PFSK-1 (cell line): ENCODE measurements at regions not wholly inside any gene's neighbourhood (a gene's known extent, or its start where the extent isn't known, plus 50 kb on each side); places are given as distances from the start of the nearest gene placed in this dataset.

Experiments used
- FOXP2 ChIP-seq: optimal IDR thresholded peaks from 2 replicates; pipeline ENCODE3; 2011; ENCODE audit warnings: borderline replicate concordance, control low read depth, inconsistent platforms; ENCODE audit not compliant: insufficient read depth; ENCODE audit errors: extremely low read length, extremely low read depth
- POLR2AphosphoS5 ChIP-seq: IDR thresholded peaks from 2 replicates; pipeline ENCODE4 v1.6.1; 2012; ENCODE audit warnings: low read depth, mild to moderate bottlenecking, control low read depth, low read length, moderate library complexity
- SIN3A ChIP-seq: IDR thresholded peaks from 2 replicates; pipeline ENCODE4 v1.6.1; 2012; ENCODE audit warnings: mild to moderate bottlenecking, low read length, moderate library complexity, borderline replicate concordance; ENCODE audit not compliant: insufficient read depth
- TAF1 ChIP-seq: IDR thresholded peaks from 2 replicates; pipeline ENCODE4 v1.6.1; 2012; ENCODE audit warnings: low read length, control low read depth, borderline replicate concordance; ENCODE audit not compliant: insufficient read depth
- TF ChIP-seq, protein P1 (sequence below), 2 experiments: IDR thresholded peaks; 2 replicates each; pipeline versions ENCODE4 v1.6.1 to v1.8.0; 2011 to 2012; ENCODE audit warnings: low read depth in 2 of 2, low read length in 2 of 2, control low read depth in 1 of 2, inconsistent platforms in 1 of 2, mild to moderate bottlenecking in 1 of 2, moderate library complexity in 1 of 2; ENCODE audit not compliant: insufficient read depth in 1 of 2

DNA sequence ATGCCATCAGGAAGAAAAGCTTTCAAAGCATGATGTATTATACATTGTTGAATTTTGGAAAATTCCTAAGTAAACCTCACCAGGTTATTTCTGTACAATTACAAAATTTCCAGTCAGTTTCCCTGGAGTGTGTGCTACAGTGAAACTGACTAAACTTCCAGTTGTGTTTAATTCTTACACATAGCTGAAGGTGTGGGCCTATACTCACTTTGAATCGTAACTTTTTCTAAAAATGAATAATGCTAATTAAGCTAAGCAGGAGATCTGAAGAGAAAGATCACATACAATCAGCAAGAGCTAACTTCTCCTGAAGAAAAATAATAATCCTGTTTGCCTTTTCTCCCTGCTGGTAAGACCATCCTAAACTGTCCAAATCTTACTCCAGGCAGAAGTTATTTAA lies 537.2 kb upstream of the PBX1 start:
- no peak for TF ChIP-seq POLR2AphosphoS5
- TF ChIP-seq, protein P1, sequence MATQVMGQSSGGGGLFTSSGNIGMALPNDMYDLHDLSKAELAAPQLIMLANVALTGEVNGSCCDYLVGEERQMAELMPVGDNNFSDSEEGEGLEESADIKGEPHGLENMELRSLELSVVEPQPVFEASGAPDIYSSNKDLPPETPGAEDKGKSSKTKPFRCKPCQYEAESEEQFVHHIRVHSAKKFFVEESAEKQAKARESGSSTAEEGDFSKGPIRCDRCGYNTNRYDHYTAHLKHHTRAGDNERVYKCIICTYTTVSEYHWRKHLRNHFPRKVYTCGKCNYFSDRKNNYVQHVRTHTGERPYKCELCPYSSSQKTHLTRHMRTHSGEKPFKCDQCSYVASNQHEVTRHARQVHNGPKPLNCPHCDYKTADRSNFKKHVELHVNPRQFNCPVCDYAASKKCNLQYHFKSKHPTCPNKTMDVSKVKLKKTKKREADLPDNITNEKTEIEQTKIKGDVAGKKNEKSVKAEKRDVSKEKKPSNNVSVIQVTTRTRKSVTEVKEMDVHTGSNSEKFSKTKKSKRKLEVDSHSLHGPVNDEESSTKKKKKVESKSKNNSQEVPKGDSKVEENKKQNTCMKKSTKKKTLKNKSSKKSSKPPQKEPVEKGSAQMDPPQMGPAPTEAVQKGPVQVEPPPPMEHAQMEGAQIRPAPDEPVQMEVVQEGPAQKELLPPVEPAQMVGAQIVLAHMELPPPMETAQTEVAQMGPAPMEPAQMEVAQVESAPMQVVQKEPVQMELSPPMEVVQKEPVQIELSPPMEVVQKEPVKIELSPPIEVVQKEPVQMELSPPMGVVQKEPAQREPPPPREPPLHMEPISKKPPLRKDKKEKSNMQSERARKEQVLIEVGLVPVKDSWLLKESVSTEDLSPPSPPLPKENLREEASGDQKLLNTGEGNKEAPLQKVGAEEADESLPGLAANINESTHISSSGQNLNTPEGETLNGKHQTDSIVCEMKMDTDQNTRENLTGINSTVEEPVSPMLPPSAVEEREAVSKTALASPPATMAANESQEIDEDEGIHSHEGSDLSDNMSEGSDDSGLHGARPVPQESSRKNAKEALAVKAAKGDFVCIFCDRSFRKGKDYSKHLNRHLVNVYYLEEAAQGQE (IDR thresholded peaks at IDR 0.05; ENCODE audit: insufficient read depth in 1 of 2, low read depth in 2 of 2, low read length in 2 of 2), result no peak
- no peak for TF ChIP-seq TAF1
- no peak for TF ChIP-seq SIN3A
- TF ChIP-seq FOXP2, result no peak

DNA sequence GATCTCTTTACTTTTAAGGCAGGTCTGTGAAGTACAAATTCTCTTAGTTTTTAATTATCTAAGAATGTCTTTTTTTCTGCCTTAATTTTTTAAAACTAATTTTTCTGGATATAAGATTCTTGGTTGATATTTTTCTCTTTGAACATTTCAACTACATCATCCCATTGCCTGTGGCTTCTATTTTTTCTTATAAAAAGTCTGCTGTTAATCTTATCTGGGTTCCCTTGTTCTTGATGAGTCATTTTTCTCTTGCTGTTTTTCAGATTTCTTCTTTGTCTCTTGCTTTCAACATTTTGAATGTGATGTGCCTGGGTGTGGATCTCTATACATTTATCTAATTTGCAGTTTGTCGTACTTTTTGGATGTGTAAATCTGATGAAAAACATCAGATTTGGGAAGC lies 525.2 kb upstream of the PBX1 start:
- TF ChIP-seq, protein P1 (IDR thresholded peaks at IDR 0.05; ENCODE audit: insufficient read depth in 1 of 2, low read depth in 2 of 2, low read length in 2 of 2), result no peak
- TF ChIP-seq POLR2AphosphoS5 (no peak), FOXP2 (no peak), TAF1 (no peak), SIN3A (no peak)

DNA sequence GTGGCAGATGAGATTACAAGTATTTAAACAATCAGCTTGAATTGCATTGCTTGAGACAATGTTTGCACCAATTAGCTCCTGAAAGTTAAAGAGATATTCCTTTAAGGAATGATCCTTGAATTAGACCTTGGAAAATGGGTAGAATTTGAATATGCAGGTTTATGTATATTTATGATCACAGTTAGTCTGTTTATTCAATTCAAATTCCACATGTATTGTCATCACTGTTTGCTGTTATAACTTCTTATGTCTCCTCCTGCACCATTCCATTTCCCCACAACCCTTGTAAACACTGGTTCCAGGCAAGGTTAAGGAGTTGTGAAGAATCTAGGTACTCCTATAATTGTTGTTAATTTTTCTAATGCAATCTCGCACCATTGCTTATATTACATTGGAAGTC lies 518.2 kb upstream of the PBX1 start:
- TF ChIP-seq FOXP2 (no peak), SIN3A (no peak), POLR2AphosphoS5 (no peak), TAF1 (no peak)
- TF ChIP-seq, protein P1 (IDR thresholded peaks at IDR 0.05; ENCODE audit: insufficient read depth in 1 of 2, low read depth in 2 of 2, low read length in 2 of 2), result no peak

DNA sequence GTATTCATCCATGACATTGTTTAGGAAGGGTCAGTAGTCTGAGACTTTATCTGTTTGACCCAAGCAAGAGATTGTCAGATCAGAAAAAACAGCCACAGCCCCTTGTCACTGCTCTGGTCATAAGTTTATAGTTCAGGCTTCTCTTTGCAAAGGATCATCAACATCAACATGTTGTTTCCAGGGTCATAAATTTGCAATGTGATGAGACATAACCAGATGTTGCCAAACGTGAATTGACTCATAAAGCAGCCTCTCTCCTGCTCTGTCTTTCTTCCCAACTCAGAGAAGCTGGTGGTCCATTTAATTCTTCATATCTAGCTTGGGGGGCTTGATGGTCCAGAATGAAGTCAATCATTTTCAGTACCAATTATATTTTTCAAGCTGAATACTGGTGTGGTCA lies 507.2 kb upstream of the PBX1 start:
- TF ChIP-seq SIN3A (no peak), TAF1 (no peak), POLR2AphosphoS5 (no peak), FOXP2 (no peak)
- TF ChIP-seq, protein P1 (IDR thresholded peaks at IDR 0.05; ENCODE audit: insufficient read depth in 1 of 2, low read depth in 2 of 2, low read length in 2 of 2), result no peak

DNA sequence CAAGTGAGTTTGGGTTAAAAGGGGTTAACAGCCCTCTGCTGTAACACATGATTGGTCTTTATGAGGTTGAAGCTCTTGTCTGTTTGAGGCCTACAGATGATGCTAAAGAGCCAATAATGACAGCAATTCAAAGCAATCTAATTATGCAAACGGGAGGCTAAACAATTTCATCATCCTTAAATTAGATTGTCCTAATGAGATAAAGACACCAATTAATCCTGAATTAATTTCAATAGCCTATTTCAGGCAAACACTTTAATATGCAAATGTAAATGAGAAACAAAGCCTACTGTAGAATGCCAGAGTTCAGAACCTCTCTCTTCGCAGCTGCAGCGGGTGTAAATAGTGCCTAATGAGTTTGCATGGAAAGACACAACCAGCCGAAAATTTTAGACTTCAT lies 504.7 kb upstream of the PBX1 start:
- no peak for TF ChIP-seq POLR2AphosphoS5

DNA sequence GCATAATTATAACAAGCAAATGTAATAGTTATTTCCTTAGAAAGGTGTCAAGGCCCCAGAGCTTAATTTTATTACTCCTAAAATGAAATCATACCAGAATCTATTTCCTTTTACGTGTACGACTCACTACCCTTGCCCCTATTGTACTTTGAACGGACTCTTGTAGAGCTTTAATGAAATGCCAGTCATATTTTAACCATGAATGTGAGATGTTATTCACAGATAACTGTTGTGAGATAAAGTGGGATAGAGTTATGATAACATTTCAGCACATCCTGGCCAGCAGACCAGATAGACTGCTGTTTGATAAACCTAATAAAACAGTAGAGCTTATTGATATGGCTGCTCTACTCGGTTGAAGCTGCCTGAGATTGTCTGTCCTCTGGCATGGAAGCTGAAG lies 500.8 kb upstream of the PBX1 start:
- TF ChIP-seq POLR2AphosphoS5, result no peak
